ENCODE measurements at regions not wholly inside any gene's neighbourhood (a gene's known extent, or its start where the extent isn't known, plus 50 kb on each side); places are given as distances from the start of the nearest gene placed in this dataset.
"Not testable (repeated sequence)": the region's sequence is repeated elsewhere in the genome, so short reads cannot be mapped to it uniquely, and the experiment has no call there.

DNA sequence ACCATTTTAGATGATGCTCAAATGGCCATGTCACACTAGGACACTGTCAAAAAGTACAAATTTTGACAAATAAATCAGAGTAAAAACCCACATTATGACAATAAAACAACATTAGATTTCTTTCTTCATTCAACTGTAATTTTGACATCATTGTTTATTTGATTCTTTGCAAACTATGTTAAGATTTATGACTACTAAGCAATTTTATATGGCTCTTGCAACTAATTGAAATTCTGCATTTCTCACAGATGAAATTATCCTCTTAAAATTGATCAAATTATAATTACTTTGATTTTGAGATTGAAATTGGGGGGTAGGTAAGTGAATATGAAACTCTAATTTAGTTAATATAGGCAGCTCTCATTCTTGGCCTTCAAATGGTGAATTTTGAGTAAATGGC lies 59.8 kb downstream of the ATOH1 start:
- no peak for DNase-seq

DNA sequence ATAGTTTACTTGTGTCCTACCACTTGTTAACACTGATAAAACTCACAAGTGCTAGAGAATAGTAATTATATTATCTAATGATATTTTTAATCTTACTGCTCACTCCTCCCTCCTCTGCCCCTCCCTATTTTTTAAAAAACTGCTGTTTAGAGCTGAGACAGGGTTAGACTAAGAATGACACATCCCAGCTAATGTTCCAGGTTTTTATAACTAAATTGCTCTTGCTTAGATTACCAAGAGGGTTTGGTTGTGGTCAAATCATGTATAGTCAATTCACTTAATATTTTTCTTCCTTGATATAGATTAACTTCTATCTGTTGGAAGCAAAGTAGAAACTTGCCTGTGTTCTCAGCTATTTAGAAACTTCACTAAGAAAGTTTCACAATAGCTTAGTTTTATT lies 60.2 kb downstream of the ATOH1 start:
- DNase-seq = no peak

DNA sequence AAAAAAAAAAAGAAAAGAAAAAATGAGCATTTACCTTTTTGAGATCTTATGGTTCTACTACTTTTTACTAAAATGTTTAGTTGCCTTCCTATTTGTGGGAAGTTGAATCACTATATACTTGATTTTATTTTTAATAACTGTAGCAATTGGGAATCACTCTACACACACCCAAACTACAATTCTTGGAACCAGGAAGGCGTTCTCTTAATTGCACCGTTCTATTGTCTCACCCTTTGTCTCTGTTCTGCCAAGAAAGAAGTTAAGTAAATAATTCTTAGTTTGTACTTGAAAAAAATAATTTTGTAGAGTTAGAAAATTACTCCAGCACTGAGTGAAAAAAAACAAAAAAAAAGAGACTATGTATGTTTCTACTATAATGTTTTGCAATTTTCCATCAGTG lies 62.7 kb downstream of the ATOH1 start:
- no peak for DNase-seq

DNA sequence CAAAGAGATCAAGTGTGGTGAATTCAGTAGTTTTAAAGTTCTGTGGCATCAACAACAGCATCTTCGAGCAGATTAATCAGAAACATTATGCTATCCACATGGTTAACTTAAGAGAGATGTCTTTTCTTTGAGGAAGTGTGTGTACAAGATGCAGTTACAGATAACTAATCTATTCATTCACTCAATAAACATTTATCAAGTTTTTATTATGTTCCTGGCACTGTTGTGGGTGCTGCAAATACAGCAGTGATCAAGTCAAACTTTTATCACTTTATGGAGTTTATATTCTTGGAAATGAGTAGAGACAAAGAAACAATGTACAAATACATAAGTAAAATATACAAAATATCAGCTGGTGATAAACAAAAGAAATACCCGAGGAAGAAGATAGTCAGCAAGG lies 66.4 kb downstream of the ATOH1 start:
- DNase-seq = no peak

DNA sequence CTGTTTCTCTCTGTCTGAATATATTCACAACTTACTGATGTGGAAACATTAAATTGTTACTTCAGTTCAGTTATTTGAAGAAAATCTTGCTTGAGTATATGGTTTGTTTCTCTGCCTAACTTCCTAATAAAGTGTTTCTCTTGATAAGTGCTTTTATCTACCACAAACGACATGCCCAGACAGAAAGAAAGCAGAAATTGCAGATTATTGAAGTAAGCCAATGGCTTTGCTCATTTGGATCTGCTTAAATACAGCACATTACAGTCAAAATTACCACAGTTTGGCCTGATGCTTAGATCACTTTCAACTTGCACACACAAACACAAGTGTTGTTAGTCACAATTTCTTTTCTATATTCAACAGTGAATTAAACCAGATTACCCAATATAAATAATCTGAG lies 68.0 kb downstream of the ATOH1 start:
- no peak for DNase-seq

DNA sequence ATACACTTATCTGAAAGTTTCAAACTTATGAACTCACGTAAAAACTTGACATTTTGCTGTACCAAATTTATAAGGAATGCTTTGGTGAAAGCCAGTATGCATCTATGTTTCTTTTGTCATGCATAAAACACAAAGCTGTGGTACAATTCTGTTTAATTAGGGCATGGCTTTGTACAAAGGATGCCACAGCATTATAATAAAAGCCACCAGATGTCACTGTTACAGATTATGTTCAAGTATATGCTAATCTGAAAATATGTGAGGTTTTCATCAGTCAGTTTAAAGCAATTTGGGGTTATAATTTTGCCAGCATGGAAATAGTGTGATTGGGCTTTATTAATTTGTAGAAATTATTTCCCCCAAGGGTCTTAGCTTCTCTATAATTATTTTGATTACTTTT lies 69.0 kb downstream of the ATOH1 start:
- no peak for DNase-seq

DNA sequence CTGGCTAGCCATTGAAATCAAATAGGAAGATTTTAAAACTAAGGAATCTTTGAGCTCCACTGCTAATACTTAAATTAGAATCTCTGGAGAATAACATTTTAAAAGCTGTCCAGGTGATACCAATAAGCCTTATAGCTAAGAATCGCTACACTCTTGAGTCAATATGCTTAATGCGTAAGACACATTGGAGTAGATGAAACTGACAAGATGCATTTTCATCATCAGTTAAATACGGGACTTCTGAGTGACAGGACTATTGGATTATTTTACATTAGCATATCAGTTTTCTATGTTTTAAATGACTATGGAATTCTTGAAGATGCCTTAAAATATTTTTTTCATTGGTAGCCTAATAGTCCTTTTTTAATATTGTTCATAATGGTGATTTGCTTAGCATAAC lies 80.2 kb downstream of the ATOH1 start:
- no peak for DNase-seq

DNA sequence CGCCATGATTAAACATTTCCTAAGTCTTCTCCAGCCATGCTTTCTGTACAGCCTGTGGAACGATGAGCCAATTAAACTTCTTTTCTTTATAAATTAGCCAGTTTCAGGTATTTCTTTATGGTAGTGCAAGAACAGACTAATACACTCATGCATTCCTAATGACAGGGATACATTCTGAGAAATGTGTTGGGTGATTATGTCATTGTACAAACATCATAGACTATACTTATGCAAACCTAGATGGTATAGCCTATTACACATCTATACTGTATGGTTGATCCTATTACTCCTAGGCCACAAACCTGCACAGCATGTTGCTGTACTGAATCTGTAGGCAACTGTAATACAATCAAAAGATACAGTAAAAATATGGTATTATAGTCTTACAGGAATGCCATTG lies 83.1 kb downstream of the ATOH1 start:
- no peak for DNase-seq

DNA sequence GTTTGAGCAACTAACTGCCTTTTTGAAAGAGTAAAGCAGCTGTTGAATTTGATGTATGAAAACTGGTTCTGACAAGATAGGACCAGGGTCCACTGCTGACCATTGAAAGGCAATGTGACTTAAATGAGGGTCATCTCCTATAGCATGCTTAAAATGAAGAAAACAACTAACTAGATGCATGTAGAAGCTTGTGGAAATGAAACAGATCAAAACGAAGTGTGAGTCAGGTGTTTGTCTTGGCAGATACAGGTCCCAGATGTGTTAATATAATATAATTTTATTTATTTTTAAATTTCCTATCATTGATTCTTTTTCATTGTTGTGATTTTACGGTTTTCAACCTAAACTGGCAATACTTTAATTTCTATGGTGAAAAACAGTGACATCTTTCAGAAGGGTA lies 83.6 kb downstream of the ATOH1 start:
- no peak for DNase-seq

DNA sequence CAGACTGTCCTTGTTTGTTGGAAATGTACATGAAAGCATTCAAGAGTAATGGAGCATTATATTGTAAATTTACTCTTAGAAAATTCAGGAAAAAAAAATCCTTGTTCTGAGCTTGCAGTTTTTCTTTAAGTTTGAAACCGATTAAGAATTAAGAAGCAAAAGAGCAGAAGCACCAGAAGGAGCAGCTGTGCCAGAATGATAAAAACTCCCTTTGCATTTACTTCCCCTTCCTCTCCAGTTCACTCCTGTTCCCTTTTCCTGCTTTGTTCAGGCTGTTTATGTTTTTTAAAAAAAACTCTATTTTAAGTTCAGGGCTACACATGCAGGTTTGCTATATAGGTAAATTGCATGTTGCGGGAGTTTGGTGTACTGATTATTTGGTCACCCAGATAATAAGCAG lies 90.3 kb downstream of the ATOH1 start:
- no peak for DNase-seq

DNA sequence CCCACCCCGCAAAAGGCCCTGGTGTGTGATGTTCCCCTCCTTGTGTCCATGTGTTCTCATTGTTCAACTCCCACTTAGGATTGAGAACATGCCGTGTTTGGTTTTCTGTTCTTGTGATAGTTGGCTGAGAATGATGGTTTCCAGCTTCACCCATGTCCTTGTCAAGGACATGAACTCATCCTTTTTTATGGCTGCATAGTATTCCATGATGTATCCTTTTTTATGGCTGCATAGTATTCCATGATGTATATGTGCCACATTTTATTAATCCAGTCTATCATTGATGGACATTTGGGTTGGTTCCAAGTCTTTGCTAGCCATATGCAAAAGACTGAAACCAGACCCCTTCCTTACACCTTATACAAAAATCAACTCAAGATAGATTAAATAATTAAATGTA lies 95.0 kb downstream of the ATOH1 start:
- not testable (repeated sequence) for DNase-seq

DNA sequence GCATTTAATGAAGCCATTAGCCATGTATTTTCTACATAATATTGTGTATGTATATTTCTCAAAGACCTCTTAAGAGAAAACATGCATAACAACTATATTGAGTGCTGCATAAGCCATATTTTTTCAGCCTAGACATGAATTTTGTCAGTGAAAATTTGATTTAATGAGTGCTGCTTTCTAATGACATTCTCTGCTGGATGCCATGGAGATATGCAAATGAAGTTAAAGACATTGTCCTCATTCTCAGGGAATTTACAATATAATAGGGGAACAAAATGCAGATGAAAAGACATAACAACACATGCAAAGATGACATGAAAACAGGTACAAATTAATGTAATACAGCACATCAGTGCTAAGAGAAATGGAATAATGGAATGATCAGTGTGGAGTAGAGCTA lies 118.7 kb downstream of the ATOH1 start:
- no peak for DNase-seq

DNA sequence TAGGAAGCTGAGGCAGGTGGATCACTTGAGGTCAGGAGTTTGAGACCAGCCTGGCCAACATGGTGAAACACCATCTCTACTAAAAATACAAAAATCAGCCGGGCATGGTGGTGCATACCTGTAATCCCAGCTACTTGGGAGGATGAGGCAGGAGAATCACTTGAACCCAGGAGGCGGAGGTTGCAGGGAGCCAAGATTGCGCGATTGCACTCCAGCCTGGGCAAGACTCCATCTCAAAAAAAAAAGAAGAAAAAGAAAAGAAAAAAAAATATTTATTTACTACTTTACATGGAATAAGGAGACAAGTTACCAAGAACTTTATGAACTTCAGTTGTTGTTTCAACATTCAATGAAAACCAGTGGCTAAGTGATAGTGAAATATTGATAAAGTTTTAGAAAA lies 121.7 kb downstream of the ATOH1 start:
- not testable (repeated sequence) for DNase-seq

DNA sequence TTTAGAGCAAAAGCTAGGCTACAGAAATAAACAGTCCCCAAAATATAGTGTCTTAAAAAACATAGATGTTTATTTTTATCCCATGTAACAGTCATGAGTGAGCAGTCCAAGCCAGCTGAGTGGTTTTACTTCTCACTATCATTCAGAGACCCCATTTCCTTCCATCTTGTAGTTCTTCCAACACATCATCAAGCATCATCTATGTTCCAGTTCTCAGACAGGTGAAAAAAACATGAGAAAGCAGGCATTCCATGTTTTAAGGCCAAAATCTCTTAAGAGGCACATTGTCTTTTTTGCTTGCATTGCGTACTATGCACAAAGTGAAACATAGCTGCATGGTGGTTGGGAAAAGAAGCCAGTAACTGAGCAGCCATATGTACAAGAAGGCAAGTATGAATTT lies 128.6 kb downstream of the ATOH1 start:
- no peak for DNase-seq

DNA sequence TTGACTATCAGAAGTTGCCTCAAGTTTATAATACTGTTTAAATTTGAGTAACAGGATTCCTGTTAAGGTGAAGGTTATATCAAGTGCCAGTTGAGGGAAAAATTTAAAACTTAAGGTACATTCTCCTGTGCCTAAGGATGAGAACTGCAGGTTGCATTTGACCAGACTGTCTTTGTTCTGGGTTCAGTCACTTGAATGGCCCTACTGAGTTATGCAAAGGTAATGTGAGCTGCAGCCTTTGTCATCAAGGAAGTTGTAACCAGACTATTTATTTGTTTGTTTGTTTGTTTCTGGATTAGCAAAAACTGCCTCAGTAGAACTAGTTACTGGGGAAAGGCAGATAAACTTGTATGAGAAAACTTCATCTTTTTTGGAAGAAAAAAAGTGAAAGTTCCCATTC lies 131.9 kb downstream of the ATOH1 start:
- DNase-seq = no peak

DNA sequence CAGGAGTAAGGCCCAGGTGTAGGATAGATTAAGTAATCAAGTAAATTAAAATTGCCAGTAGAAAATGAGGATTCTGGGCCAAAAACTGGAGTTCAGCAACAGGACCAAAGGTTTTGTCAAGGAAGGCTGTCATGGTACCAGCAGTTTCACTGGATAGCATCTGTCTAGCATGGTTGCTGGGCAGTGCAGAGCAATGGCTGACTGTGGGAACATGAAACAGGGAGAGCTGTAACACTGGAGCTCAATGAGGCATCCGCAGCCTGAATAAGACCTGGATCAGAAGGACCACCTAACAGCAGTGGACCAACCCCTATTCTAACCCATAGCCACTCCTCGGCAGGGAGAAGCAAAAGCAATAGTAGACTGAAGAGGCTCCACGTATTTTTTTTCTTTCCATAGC lies 132.4 kb downstream of the ATOH1 start:
- DNase-seq = no peak

DNA sequence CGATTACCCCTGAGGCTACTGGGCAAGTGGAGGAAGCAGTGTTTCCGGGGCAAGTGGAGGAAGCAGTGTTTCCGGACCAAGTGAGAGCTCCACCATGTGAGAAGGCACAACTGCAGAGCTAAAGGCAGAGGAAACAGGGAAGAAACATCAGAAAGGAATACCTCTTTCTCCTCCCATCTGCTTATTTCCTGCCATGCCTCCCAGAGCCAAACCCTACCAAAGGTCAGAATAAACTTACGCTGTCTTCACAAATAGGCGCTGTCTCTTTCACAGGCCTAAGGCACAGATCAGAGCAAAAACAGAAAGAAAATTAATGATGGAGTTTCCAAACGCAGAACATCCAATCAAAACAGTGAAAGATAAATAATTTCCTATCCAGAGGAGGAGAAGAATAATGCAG lies 153.0 kb downstream of the ATOH1 start:
- DNase-seq = no peak

DNA sequence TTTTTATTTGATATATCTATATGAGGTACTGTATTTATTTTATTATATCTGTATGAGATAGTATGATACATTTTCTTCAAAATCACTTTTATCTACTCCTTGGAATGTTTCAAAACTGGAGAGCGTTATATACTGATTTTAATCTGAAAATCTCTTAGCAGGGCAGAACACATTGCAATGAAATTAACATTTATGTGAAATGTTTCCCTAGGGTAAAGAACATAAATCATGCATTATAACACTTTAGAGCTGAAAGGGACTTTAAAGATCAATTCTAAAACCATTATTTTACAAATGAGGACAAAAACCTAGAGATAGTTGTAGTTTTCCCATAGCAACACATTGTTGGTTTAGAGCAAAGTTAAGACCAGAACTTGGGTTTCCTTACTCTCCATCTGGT lies 153.7 kb downstream of the ATOH1 start:
- DNase-seq = no peak

DNA sequence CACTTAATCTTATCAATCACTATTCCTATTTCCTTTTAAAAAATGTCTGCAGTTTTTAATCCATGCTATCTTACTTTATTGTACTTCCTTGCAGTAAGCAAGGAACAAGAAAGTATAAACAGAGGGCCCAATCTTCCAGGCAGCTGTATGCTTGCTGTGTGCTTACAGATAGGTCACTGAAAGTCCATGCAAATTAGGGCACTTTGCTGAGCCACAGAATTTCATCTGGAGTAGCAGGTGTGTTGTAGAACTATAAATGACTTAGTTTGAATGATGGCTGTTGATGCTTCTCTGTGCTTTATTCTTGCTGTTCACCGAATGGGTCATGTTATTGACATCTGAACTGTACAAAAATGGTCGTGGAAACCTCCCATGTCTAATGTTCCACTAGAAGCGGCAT lies 154.6 kb downstream of the ATOH1 start:
- DNase-seq = no peak

DNA sequence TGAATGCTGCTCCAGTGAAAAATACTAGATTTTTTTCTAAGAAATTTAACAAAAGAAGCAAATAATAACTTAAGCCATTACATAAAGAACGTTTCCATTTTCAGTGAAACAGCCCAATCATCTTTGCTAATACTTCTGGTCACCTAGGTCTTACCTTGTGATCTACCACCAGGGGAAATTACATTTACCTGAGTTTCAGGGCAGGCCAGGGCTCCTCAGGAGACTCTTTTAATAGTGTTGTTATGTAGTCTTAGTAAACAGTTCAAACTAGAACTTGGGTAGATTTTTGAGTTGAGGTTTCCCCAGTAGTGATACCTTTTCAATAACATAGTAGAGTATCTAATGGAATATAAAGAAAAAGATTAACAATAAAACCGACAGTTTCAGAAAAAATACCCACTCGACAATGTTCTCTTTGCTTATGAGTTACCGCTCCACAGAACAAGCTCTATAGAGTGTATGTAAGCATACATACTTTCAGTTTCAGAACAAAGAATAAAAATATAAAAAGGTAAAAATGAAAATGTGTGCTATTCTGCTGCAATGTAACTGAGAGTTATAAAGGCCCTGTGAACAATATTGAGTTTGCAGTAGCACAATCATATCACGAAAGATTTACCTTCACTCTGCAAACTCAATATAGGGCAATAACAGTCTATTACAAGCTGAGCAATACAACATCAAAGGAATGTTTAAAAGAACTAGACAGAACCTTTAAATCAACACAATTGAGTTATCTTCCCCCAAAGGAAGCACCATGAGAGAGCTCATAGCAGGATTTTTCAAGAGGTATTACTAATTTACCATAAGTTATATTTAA lies 165.8 kb downstream of the ATOH1 start:
- DNase-seq = no peak

DNA sequence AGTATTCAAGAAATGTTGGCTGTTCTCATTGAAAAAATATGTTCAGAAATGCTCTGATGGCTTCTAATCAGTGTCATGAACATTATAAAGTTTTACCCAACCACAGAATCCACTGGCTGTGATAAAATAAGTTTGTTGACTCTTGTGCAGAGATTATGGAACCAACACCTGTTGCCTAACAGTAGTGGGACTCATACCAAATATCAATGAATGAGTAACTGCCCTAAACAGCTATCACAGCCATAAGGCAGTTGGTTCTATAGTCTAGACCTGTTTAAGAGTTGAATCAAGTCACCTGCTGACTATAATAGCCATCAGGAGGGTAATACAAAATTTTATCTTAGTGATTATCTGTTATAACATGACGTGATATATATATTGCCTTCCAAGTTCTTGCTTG lies 168.3 kb downstream of the ATOH1 start:
- no peak for DNase-seq

DNA sequence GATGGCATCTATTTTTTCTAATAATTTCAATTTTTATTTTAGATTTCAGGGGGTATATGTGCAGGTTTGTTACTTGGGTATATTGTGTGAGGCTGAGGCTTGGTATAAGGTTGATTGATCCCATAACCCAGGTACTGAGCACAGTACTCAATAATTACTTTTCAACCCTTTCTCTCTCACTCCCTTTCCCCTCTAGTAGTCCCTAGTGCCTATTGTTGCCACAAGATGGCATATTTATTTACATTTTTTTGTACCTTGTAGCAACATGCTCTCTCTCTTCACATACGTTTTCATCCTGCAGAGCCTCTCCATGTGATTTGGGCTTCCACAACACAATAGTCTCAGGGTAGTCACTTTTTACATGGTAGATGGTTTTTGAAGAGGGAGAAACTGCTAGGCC lies 172.0 kb downstream of the ATOH1 start:
- DNase-seq = no peak

DNA sequence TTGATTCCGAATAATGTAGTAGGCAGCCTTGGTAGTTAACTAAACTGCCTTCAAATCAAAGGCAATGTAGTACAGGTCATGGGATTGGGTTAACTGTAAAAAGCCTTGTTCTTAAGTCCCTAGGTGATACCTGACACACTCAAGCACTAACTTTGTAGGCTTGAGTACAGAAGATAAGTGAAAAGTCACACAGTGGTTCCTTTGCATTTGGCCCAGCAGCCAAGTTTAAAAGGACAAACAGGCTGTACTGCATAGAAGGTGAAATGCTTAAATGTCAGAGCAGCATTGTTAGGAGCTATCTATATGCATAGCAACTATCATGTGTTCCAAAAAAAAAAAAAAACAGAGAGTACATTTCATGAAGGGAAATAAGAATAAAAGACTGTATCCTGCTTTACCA lies 178.4 kb downstream of the ATOH1 start:
- DNase-seq = no peak

DNA sequence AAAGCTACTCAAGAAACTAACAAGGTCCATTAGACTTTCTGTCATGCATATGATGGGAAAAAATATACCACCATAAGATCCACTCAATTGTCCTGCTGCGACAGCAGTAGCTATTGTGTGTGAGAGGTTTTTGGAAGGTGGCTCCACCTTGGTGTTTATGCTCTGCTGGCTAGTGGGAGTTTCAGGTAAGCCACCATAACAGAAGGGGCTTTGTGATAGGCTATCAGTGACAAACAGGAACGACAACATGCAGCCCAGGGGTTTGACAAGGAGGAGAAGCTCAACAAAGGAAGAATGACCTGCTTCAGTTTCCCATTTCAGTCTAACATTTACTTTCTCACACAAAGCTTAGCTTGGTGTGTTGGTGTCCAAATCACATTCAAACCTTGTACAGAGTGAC lies 182.6 kb downstream of the ATOH1 start:
- no peak for DNase-seq

DNA sequence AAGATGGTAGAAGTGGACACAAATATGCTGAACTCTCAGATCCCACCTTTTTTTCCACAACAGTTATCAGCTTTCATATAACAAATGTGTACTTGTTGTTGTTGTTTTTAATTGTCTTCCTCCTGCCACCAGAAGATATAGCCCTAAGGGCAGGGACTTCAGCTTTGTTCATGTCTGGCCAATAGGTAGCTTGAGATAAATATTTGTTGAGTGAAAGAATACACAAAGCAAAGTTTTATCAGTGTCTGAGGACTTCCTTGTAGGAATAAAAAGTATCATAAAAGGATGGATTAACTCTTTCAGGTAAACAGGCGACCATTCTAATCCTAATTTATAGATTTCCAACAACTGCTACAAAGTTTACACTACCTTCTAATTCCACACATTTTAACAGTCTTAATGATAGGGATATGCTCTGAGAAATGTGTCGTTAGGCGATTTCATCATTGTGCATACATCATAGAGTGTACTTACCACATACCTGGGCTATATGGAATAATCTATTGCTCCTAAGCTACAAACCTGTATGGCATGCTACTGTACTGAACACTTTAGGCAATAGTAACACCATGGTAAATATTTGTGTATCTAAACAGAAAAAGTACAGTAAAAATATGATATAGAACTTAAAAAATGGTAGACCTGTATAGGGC lies 186.1 kb downstream of the ATOH1 start:
- no peak for DNase-seq

Data from NCI-H2171 treated with DMSO at 0.1 percent for 48 hours (cell line).